ENCODE measurements at regions not wholly inside any gene's neighbourhood (a gene's known extent, or its start where the extent isn't known, plus 50 kb on each side); places are given as distances from the start of the nearest gene placed in this dataset.

GRCh38 chr7:4434306-4434705 is 247.8 kb upstream of the FOXK1 start:
- TF ChIP-seq CTCF (IDR thresholded peaks at IDR 0.05; ENCODE audit: insufficient read depth, low read depth, low read length, missing control alignments), result no peak

GRCh38 chr7:4436361-4436895 is 245.7 kb upstream of the FOXK1 start:
- DNase-seq (ENCODE audit: low read depth), result no peak
- no peak for TF ChIP-seq CTCF (IDR thresholded peaks at IDR 0.05; ENCODE audit: insufficient read depth, low read depth, low read length, missing control alignments)
- H3K4me3 ChIP-seq (ENCODE audit: low read depth, low read length), result no peak overlapping the region

More at GRCh38 chr7:4434306-4434705, 247.8 kb upstream of the FOXK1 start:
- DNase-seq (ENCODE audit: low read depth), result no peak
- H3K4me3 ChIP-seq (ENCODE audit: low read depth, low read length), result no peak overlapping the region

- no peak for DNase-seq (ENCODE audit: low read depth)
- TF ChIP-seq CTCF (IDR thresholded peaks at IDR 0.05; ENCODE audit: insufficient read depth, low read depth, low read length, missing control alignments), result no peak
- no peak overlapping the region for H3K4me3 ChIP-seq (ENCODE audit: low read depth, low read length)
Measured at GRCh38 chr7:4436936-4437335, 245.2 kb upstream of the FOXK1 start.

GRCh38 chr7:4437916-4438315 is 244.2 kb upstream of the FOXK1 start:
- DNase-seq (ENCODE audit: low read depth), result no peak
- H3K4me3 ChIP-seq (ENCODE audit: low read depth, low read length), result no peak overlapping the region
- no peak for TF ChIP-seq CTCF (IDR thresholded peaks at IDR 0.05; ENCODE audit: insufficient read depth, low read depth, low read length, missing control alignments)

GRCh38 chr7:4438723-4439245 is 243.3 kb upstream of the FOXK1 start:
- TF ChIP-seq CTCF (IDR thresholded peaks at IDR 0.05; ENCODE audit: insufficient read depth, low read depth, low read length, missing control alignments), result no peak
- H3K4me3 ChIP-seq (ENCODE audit: low read depth, low read length), result no peak overlapping the region
- DNase-seq (ENCODE audit: low read depth), result no peak

GRCh38 chr7:4439444-4439843 is 242.7 kb upstream of the FOXK1 start:
- H3K4me3 ChIP-seq (ENCODE audit: low read depth, low read length), result no peak overlapping the region
- DNase-seq (ENCODE audit: low read depth), result no peak
- no peak for TF ChIP-seq CTCF (IDR thresholded peaks at IDR 0.05; ENCODE audit: insufficient read depth, low read depth, low read length, missing control alignments)

GRCh38 chr7:4444106-4444505 is 238.0 kb upstream of the FOXK1 start:
- H3K4me3 ChIP-seq (ENCODE audit: low read depth, low read length), result no peak overlapping the region
- DNase-seq (ENCODE audit: low read depth), result no peak
- TF ChIP-seq CTCF (IDR thresholded peaks at IDR 0.05; ENCODE audit: insufficient read depth, low read depth, low read length, missing control alignments), result no peak
